A673 (cell line): ENCODE measurements at regions not wholly inside any gene's neighbourhood (a gene's known extent, or its start where the extent isn't known, plus 50 kb on each side); places are given as distances from the start of the nearest gene placed in this dataset.

Experiments
- EZH2 ChIP-seq: fragments of 200-600 bp; sonication (generic); IDR thresholded peaks from 2 replicates; pipeline ENCODE4 v1.6.1; 2017; ENCODE audit warnings: borderline replicate concordance, low read depth, mild to moderate bottlenecking, mixed read lengths, antibody characterized with exemption, low read length; ENCODE audit not compliant: poor library complexity, severe bottlenecking
- TF ChIP-seq, protein P1 (sequence below): fragments of 300-800, 200-600 bp; sonication (generic); conservative IDR thresholded peaks from 2 replicates; pipeline ENCODE4 v1.5.1; 2017; ENCODE audit warnings: low read depth, mild to moderate bottlenecking, antibody characterized with exemption, low read length, moderate library complexity, mixed read lengths

DNA sequence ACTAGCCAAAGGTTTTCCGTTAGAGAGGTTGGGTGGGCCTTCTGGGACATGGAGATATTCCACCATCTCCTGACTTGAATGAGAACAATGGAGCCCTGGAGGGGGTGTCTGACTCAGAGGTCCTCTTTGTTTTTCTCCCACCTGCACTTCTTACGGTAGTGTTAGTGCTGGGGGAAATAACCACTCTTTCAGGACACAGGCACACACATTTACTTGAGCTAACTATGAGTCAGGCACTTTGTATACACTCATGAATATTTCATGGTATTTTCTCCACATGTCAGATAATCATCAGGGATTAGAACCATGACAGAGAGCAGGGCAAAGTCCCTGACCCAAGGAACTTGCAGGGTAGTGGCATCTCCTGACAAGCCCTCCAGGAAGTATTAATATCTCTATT, 439.1 kb downstream of the TSN start:
- TF ChIP-seq, protein P1, sequence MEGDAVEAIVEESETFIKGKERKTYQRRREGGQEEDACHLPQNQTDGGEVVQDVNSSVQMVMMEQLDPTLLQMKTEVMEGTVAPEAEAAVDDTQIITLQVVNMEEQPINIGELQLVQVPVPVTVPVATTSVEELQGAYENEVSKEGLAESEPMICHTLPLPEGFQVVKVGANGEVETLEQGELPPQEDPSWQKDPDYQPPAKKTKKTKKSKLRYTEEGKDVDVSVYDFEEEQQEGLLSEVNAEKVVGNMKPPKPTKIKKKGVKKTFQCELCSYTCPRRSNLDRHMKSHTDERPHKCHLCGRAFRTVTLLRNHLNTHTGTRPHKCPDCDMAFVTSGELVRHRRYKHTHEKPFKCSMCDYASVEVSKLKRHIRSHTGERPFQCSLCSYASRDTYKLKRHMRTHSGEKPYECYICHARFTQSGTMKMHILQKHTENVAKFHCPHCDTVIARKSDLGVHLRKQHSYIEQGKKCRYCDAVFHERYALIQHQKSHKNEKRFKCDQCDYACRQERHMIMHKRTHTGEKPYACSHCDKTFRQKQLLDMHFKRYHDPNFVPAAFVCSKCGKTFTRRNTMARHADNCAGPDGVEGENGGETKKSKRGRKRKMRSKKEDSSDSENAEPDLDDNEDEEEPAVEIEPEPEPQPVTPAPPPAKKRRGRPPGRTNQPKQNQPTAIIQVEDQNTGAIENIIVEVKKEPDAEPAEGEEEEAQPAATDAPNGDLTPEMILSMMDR = no peak
- TF ChIP-seq EZH2 = no peak
